HG03060 (cell line): ENCODE measurements at regions not wholly inside any gene's neighbourhood (a gene's known extent, or its start where the extent isn't known, plus 50 kb on each side); places are given as distances from the start of the nearest gene placed in this dataset.

Source experiments
- ATAC-seq: cut with Tn5 transposase; IDR thresholded peaks from one replicate; pipeline ENCODE4 v1.9.1; 2021; ENCODE audit warnings: low read depth, moderate number of reproducible peaks; ENCODE audit not compliant: unreplicated experiment

GRCh38 chr2:13066676-13067075 lies 349.9 kb downstream of the TRIB2 start:
- no peak for ATAC-seq

- no peak for ATAC-seq
Observed at GRCh38 chr2:13067508-13067907, 350.8 kb downstream of the TRIB2 start.

- ATAC-seq: no peak
Observed at GRCh38 chr2:13089971-13090370, 373.2 kb downstream of the TRIB2 start.

DNA sequence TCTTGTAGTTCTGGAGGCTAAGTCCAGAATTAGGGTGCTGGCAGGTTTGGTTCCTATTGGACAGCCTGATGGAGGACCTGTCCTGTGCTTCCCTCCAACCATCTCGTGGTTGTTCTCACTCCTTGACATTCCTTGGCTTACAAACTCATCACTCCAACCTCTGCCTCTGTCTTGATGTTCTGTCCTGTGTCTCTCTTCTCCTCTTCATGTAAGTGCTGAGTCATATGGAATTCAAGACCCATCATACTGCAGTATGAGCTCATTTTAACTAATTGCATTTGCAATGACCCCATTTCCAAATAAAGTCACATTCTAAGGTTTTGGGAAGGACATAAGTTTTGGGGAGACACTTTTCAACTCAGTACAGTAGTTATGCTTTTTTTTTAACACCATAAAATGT lies 374.7 kb downstream of the TRIB2 start:
- ATAC-seq: no peak

DNA sequence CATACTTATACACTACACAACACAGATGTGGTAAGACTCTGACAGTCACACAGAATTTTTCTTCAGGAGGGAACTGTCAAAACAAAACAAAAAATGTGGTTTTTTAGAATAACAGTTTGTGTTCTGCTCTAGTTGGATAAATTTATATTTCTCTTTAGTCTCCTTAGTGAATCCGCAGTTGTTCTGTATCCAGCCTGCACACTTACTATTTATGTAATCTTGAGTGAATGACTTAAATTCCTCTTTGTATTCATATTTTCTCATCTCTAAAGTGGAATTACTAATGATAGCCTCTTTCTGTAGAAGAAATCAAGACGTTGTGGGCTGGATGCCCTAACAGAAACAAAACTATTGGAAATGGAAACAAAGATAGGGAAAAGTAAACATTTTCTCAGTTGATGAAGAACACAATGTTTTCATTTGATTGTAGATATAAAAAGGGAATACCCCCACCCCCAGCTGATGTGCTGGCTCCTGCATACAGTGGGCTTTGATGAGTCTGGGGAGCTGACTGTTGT lies 375.2 kb downstream of the TRIB2 start:
- no peak for ATAC-seq

DNA sequence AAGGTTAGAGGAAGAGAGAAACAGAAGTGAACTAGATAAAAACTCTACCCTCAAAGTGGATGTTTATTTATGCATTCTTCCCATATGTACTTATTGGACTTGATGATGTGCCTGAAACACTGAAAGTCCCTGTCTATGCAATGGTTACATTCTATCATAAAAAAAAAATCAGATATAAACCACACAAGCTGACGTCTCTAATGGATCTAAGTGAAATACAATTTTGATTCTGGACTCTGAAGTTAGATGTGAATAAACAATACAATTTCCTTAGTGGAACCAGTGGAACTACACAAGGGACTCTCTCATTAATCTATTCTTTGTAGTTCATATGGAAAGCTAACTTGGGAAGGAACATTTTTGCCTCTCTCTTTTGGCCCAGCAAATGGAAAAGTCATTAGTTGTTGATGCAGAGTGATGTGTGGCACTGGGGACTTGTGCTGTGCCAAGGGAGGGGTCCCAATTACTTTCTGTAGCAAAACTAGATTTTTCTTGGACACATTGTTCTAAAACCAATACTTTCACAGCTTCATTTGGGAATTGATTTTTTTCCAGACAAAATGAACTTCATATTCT lies 376.8 kb downstream of the TRIB2 start:
- no peak for ATAC-seq

DNA sequence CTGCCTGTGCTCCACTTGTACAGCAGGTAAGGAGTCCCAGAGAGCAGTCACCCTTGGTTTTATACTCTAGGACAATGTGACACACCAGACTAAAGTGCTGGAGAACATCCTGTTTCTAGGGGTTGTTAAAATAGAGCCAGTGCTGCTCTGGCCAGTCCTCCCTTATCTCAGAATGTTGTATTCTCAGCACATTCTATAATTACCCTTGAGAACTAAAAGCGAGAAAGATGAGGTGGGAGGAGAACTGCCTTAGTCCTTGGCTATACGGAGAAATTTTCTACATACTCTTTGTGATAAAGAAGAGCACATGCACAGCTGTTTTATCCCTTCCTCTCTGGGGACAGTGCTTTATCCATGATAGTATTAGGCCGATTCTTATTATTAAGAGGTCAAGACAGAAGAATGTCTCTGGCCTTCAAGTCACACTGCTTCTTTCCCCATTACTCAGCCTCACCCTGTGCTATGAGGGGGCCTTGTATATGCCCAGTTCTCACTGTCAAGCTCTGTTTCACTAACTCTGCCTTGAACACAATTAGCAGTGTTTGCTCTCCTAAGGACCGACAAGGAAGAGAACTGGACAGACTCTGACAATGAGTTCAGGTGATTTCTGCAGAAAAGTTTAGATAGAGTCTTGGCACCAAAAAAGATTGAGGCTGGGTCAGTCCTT lies 385.8 kb downstream of the TRIB2 start:
- ATAC-seq: no peak

GRCh38 chr2:13103151-13103550 lies 386.4 kb downstream of the TRIB2 start:
- no peak for ATAC-seq

DNA sequence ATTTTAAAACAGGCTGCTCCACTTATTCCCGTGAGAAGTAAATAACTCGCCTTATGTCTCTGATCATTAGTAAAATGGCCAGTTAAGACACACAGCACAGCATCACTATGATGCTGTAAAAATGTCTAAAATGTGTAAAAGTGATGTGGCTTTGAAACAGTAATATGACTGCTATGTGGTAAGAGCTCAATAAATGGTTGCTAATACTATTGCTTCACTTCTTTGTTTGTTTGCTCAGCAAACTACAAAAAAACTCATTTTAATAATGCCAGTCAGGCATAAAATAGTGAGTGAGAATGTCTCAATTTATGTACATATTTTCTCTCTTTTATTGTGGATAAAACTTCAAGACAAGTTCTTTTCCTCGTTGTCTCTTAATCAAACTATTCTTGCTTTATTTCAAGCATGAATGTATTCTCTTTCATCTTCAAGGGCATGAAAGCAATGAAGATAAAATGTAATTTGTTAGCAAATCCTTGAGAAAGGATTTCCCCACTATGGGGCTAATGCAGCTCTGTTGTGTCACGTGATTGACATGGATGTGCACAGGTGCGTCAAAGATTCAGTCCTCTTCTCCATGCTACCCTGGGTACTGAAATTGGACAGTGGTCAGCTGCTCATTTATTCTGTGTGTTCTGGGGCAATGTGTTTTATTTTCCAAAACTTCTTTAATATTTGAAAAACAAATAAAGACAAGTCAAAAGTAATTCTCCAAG lies 387.2 kb downstream of the TRIB2 start:
- ATAC-seq: no peak

DNA sequence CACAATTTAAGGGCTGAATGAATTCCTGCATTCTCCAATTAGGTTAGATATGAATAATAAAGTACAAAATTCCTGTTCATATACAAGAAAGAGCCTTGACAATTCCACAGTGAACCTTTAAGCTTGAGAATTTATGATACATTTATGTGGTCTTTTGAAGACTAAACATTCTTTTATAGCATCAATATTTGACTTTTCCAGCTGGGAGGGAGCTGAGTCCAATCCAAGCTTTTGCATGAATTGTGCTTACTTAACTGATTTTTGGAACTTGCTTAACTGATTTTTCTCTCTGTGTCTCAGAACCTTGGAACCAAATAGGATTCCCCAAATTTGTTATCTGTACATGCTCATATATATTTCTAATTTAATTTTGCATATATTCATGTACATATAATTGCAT lies 388.0 kb downstream of the TRIB2 start:
- no peak for ATAC-seq

- no peak for ATAC-seq
Observed at GRCh38 chr2:13106302-13106701, 389.6 kb downstream of the TRIB2 start.

- ATAC-seq: no peak
Observed at GRCh38 chr2:13109516-13109915, 392.8 kb downstream of the TRIB2 start.

- no peak for ATAC-seq
Observed at GRCh38 chr2:13110825-13111224, 394.1 kb downstream of the TRIB2 start.

DNA sequence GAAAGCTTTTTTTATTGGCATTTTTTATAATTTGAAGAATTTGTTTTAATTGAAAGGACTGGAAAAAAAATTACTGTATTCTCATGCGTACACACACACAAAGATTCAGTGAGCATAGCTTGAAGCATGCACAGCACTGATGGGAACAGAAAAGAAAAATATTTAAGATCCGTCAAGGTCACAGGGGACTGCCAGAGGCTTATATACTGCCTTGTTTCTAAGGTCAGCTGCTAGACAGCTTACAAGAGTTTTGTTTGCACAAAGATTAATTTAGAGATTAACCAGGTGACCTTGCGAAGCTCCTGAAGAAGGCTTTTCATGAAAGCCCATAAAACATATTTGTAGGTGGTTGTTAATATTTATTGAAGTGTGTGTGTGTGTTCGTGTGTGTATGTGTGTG lies 396.3 kb downstream of the TRIB2 start:
- ATAC-seq: no peak

DNA sequence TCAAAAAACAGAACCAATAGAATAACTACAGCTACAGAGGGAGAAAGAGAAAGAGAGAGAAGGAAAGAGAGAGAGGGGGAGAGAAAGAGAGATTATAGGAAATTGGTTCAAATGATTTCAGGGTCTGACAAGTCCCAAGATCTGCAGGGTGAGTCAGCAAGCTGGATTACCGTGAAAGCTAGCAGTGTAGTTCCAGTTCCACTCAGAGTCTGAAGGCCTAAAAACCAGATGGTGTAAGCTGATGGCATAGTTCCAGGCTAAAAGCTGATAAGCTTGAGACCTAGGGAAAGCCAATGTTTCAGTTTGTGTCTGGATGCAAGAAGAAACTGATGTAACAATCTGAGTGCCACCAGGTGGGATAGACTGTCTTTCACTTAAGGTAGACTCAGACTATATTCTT lies 397.7 kb downstream of the TRIB2 start:
- ATAC-seq: no peak

DNA sequence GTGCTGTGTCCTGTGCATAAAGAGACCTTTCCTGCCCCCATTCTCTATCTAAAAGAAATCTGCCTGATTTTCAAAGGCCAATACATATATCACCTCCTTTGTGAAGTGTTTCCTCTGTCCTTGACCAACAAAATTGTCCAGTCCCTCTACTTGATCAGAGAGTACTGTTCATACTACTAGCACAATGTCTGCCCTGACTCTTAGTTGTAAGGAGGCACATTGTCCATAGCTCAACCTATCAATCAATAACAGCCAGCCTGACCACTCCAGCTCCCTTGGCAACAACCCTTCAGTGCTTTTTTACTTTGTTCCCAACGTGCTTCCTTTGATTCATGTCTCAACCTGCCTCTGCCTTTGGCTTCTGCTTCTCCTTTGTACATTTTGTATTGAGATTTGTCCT lies 398.9 kb downstream of the TRIB2 start:
- ATAC-seq: no peak

DNA sequence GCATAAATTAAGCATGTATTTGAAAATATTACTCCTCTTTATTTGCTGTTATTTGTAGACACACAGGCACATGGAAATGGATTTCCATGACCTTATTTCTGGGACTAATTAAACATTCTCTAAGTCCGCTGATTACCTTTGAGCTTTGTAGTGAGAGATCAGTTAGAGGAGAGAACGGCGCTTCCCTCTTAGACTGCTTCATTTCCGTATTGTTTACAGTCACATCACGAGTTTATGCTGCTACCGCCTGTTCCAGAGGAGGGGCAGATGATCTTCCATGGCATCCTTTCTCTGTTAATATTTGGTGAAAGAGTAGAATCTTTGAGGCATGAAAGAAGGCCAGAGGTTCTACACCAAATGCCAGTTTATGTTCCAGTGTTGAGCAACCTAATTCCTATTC lies 404.4 kb downstream of the TRIB2 start:
- ATAC-seq: no peak

DNA sequence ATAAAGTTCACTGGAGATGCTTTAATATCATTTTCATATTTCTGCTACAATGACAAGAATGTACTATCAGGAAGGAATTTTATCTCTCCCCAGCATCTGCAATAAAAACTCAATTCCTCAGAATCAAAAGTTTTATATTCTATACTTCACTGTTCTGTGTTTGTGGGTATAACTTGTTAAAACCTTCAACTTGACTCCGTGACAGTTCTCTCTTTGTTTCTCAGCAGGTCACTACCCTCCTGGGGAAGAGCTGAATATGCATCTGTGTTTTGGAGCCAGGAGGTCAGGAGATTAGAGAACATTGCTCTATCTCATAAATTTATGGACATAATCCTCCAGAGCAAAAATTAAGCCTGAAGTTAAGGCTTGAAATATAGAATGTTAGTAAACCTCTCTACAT lies 411.4 kb downstream of the TRIB2 start:
- ATAC-seq: no peak

DNA sequence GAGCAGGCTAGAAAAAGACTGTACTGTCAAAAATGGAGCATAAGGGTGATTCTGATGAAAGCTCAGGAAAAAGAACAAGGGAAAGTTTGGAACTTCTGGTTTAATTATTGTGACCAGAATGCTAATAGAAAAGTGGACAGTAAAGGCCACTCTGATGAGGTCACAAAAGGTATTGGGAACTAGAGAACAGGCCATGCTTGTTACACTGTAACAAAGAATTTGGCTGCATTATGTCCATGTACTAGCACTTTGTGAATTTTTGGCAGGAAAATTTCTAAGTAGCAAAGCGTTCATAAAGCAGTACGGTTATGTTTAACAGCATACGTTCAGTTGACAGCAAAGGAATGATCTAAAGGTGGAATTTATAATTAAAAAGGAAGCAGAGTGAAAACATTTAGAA lies 418.6 kb downstream of the TRIB2 start:
- no peak for ATAC-seq

- ATAC-seq: no peak
Observed at GRCh38 chr2:13135856-13136255, 419.1 kb downstream of the TRIB2 start.

DNA sequence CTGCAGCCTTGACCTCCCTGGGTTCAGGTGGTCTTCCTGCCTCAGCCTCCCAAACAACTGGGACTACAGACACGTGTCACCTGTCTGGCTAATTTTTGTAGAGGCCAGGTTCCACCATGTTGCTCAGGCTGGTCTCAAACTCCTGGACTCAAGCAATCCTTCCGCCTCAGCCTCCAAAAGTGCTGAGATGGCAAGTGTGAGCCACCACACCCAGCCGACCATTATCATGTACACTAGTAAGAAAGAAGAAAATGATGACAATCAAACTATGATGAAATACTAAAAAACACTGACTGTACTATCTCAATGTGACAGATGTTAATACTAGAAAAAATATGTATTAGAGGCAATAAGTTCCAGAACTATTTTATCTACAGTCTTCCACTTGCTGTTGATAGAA lies 420.9 kb downstream of the TRIB2 start:
- ATAC-seq: no peak

- ATAC-seq: no peak
Observed at GRCh38 chr2:13141315-13141714, 424.6 kb downstream of the TRIB2 start.
